ENCODE measurements at regions not wholly inside any gene's neighbourhood (a gene's known extent, or its start where the extent isn't known, plus 50 kb on each side); places are given as distances from the start of the nearest gene placed in this dataset.

DNA sequence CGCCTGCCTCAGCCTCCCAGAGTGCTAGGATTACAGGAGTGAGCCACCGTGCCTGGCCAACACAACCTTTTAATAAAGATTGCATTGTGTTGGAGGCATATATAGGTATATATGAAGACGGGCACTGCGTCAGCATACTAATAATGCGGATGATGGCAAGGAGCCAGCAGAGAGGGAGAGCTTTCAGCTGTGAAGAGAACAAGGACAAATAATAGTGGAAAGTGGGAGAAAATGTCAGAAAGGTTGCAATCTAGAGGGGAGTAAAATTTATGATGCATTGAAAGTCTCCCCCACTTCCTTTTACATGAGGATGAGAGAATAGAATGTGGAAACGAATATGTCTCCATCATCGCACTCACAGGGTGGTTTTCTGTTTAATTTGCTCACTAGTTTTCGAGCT is 170.5 kb upstream of the TBL1XR1 start:
- Histone ChIP-seq H3K27me3 (no peaks in the 10 kb centered on the region), H3K4me3 (no peak overlapping the region), H3K4me1 (peaks cover 0 to 19% (median 3%) of the 10 kb centered on the region in 3 donors), H3K36me3 (no peaks in the 10 kb centered on the region), H3K9me3 (no peaks in the 10 kb centered on the region), H3K27ac (no peak overlapping the region)
- no peak for TF ChIP-seq POLR2A (IDR thresholded peaks at IDR 0.05)
- TF ChIP-seq, protein P1, sequence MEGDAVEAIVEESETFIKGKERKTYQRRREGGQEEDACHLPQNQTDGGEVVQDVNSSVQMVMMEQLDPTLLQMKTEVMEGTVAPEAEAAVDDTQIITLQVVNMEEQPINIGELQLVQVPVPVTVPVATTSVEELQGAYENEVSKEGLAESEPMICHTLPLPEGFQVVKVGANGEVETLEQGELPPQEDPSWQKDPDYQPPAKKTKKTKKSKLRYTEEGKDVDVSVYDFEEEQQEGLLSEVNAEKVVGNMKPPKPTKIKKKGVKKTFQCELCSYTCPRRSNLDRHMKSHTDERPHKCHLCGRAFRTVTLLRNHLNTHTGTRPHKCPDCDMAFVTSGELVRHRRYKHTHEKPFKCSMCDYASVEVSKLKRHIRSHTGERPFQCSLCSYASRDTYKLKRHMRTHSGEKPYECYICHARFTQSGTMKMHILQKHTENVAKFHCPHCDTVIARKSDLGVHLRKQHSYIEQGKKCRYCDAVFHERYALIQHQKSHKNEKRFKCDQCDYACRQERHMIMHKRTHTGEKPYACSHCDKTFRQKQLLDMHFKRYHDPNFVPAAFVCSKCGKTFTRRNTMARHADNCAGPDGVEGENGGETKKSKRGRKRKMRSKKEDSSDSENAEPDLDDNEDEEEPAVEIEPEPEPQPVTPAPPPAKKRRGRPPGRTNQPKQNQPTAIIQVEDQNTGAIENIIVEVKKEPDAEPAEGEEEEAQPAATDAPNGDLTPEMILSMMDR (IDR thresholded peaks at IDR 0.05): no peak
- intact Hi-C loops (cut with DNase I): no loop called here
- 90 to 91% methylated on average over 8 of the region's 8 CpGs for WGBS, 2 donors
- no peak for DNase-seq

DNA sequence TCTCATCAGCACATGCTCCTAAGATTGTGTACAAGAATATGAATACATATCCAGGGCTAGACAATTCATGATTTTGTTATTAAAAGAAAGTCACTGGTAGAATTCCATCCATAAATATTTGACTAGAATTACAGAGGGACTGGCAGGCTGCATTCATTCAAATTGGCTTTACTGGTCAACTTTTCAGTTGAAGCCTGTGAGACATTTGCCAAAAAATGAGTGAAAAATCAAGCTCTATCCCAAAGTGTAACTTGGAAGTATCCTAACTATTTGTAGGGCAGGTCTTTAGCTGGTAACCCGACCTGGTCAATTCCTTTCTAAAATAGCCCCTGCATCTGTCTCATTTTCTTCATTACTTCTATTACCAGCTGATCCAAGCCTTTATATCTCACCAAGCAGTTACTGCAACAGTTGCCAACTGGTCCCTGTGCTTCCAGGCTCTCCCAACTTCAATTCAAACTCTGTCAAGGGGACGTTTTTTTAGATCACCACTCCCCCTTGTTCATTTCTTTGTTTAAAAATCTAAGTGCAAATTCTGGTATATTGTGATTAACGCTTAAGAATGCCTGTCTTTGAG is 173.1 kb upstream of the TBL1XR1 start:
- no peak overlapping the region for H3K4me3 ChIP-seq
- peaks cover 0 to 6% (median 0%) of the 10 kb centered on the region in 3 donors for H3K4me1 ChIP-seq
- H3K27me3 ChIP-seq: no peaks in the 10 kb centered on the region
- no peak overlapping the region for H3K27ac ChIP-seq
- 55 to 67% methylated on average over 3 of the region's 3 CpGs for WGBS, 2 donors
- intact Hi-C loops (cut with DNase I): no loop called here
- DNase-seq: no peak
- no peaks in the 10 kb centered on the region for H3K36me3 ChIP-seq
- no peaks in the 10 kb centered on the region for H3K9me3 ChIP-seq
- TF ChIP-seq POLR2A (IDR thresholded peaks at IDR 0.05): no peak
- TF ChIP-seq, protein P1 (IDR thresholded peaks at IDR 0.05): no peak

GRCh38 chr3:177371146-177371545 is 173.9 kb upstream of the TBL1XR1 start:
- Histone ChIP-seq H3K36me3 (no peaks in the 10 kb centered on the region), H3K9me3 (no peaks in the 10 kb centered on the region), H3K4me1 (peaks cover 0 to 6% (median 0%) of the 10 kb centered on the region in 3 donors), H3K4me3 (no peak overlapping the region), H3K27ac (no peak overlapping the region), H3K27me3 (no peaks in the 10 kb centered on the region)
- TF ChIP-seq POLR2A (IDR thresholded peaks at IDR 0.05): no peak
- TF ChIP-seq, protein P1 (IDR thresholded peaks at IDR 0.05): no peak
- no peak for DNase-seq
- intact Hi-C loops (cut with DNase I): no loop called here

DNA sequence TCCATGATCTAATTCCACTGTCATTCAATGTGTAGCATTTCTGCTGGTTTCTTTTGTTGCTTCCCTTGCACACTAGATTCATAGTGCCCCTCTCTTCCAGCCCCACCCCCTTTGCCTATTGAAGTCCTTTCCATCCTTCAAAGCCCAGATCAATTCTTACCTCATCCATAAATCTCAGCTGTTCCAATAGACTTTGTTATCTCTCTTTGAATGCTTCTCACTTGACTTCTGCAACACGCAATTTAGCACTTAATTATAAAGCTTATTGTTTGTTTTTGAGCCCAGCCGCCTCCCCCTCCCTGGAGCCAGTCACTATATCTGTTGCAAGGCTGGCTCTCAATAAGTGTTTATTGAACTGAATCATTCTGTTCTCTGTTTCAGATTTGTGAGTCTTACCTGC is 174.6 kb upstream of the TBL1XR1 start:
- intact Hi-C loops (cut with DNase I): no loop called here
- DNase-seq: no peak
- no peak for TF ChIP-seq POLR2A (IDR thresholded peaks at IDR 0.05)
- TF ChIP-seq, protein P1 (IDR thresholded peaks at IDR 0.05): no peak
- Histone ChIP-seq H3K36me3 (no peaks in the 10 kb centered on the region), H3K4me1 (peaks cover 0 to 14% (median 0%) of the 10 kb centered on the region in 3 donors), H3K27ac (no peak overlapping the region), H3K27me3 (no peaks in the 10 kb centered on the region), H3K4me3 (no peak overlapping the region), H3K9me3 (no peaks in the 10 kb centered on the region)
- WGBS, 2 donors: 78 to 81% methylated on average over 2 of the region's 2 CpGs

DNA sequence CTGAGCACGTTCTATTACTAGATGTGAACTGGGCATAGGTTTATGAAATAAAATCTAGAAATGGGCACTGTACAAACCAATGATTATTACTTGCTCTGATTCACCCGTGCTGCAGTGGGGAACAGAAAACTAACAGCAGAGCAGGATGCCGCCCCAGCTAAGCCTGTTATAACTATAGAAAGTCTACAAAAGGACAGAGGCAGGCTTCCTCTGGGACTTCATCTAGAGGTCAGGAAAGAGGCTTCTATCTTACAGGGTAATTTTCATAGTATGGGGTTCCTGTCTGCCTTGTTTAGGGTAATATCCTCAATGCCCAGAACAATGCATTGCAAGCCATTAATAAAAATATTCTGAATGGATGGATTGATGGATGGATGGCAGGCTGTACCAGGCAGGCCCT is 177.0 kb upstream of the TBL1XR1 start:
- DNase-seq: no peak
- no peaks in the 10 kb centered on the region for H3K27me3 ChIP-seq
- no peaks in the 10 kb centered on the region for H3K9me3 ChIP-seq
- WGBS, 2 donors: 63 to 91% methylated on average over 3 of the region's 3 CpGs
- no peaks in the 10 kb centered on the region for H3K36me3 ChIP-seq
- no peak overlapping the region for H3K4me3 ChIP-seq
- TF ChIP-seq, protein P1 (IDR thresholded peaks at IDR 0.05): no peak
- no peak for TF ChIP-seq POLR2A (IDR thresholded peaks at IDR 0.05)
- intact Hi-C loops (cut with DNase I): no loop called here
- H3K4me1 ChIP-seq: peaks cover 0 to 30% (median 0%) of the 10 kb centered on the region in 3 donors
- no peak overlapping the region for H3K27ac ChIP-seq
